Spleen (tissue), 11 donors: ENCODE measurements at regions not wholly inside any gene's neighbourhood (a gene's known extent, or its start where the extent isn't known, plus 50 kb on each side); places are given as distances from the start of the nearest gene placed in this dataset.

ENCODE experiments used
- DNase-seq: peaks from one replicate; pipeline ENCODE4 v3.0.0-alpha.2; 2020
- H3K27ac ChIP-seq, 8 donors: fragments of 200-600 bp; sonication (generic) in 7 of 8; 1 replicate in 4 of 8; 2 replicates in 4 of 8; pipeline versions ENCODE4 v1.5.0 to v1.8.0; 2016 to 2021; ENCODE audit warnings: inconsistent platforms in 4 of 8, mild to moderate bottlenecking in 4 of 8, moderate library complexity in 1 of 8
- H3K27me3 ChIP-seq, 7 donors: fragments of 200-600 bp; sonication (generic) in 6 of 7; replicated peaks in 1 of 7; 1 replicate in 4 of 7; 2 replicates in 3 of 7; pipeline versions ENCODE4 v1.5.0 to v1.8.0; 2016 to 2021; ENCODE audit warnings: inconsistent platforms in 3 of 7, mild to moderate bottlenecking in 1 of 7
- H3K36me3 ChIP-seq, 6 donors: fragments of 200-600 bp; sonication (generic) in 5 of 6; 1 replicate in 4 of 6; 2 replicates in 2 of 6; pipeline versions ENCODE4 v1.5.0 to v1.8.0; 2016 to 2021; ENCODE audit warnings: inconsistent platforms in 2 of 6
- H3K4me1 ChIP-seq, 6 donors: fragments of 200-600 bp; sonication (generic) in 5 of 6; 1 replicate in 3 of 6; 2 replicates in 3 of 6; pipeline versions ENCODE4 v1.5.0 to v1.8.0; 2016 to 2021; ENCODE audit warnings: inconsistent platforms in 3 of 6
- H3K4me3 ChIP-seq, 8 donors: fragments of 200-600 bp; sonication (generic) in 7 of 8; 1 replicate in 4 of 8; 2 replicates in 4 of 8; pipeline versions ENCODE4 v1.5.0 to v1.8.0; 2016 to 2021; ENCODE audit warnings: inconsistent platforms in 4 of 8, mild to moderate bottlenecking in 4 of 8, moderate library complexity in 2 of 8
- H3K9me3 ChIP-seq, 8 donors: fragments of 200-600 bp; sonication (generic) in 7 of 8; 1 replicate in 4 of 8; 2 replicates in 4 of 8; pipeline versions ENCODE4 v1.5.0 to v1.8.0; 2016 to 2021; ENCODE audit warnings: inconsistent platforms in 4 of 8
- POLR2A ChIP-seq, 3 donors: fragments of 450-650 bp; IDR thresholded peaks; one replicate each; pipeline ENCODE4 v1.5.1; 2017; ENCODE audit warnings: antibody characterized with exemption in 3 of 3, mild to moderate bottlenecking in 1 of 3
- POLR2AphosphoS5 ChIP-seq, 3 donors: sonication (generic); formaldehyde crosslinking; IDR thresholded peaks; one replicate each; pipeline ENCODE4 v1.5.1; 2017; ENCODE audit warnings: antibody characterized with exemption in 3 of 3
- WGBS, 5 donors: extraction: QIAGEN DNeasy Blood & Tissue Kit in 3 of 5; methylation state at CpG; one replicate each; pipeline versions ENCODE4 v1.1.5 to v1.1.7; 2013 to 2018; 5-methylcytosine and 5-hydroxymethylcytosine counted together
- intact Hi-C: fragments of 100-400 bp; cut with DNase I; formaldehyde crosslinking; loops from one replicate; pipeline ENCODE4 v1.15.0; 2023; ENCODE audit warnings: low total_unique reads
- TF ChIP-seq, protein P1 (sequence below), 11 experiments: fragments of 200-600 bp in 7 of 11; fragments of 450-650 bp in 4 of 11; sonication (generic) in 4 of 11; IDR thresholded peaks in 8 of 11; conservative IDR thresholded peaks in 3 of 11; 1 replicate in 7 of 11; 2 replicates in 4 of 11; pipeline versions ENCODE4 v1.4.0 to v1.8.0; 2016 to 2021; ENCODE audit warnings: antibody characterized with exemption in 11 of 11, inconsistent platforms in 4 of 11, mild to moderate bottlenecking in 1 of 11
- donor health status: healthy with polysubstance abuse.
- donor health status: DM: no; HTN: no; CAD: no; lungs with moderate emphysema.
- donor health status: DM: no; HTN: no; CAD: no.
- donor health status: Bipolar disorder and iron deficiency.
- donor health status: healthy.
- donor health status: DM: no; HTN: no; CAD: no.
- donor health status: DM: yes; HTN: yes; CAD: no.

DNA sequence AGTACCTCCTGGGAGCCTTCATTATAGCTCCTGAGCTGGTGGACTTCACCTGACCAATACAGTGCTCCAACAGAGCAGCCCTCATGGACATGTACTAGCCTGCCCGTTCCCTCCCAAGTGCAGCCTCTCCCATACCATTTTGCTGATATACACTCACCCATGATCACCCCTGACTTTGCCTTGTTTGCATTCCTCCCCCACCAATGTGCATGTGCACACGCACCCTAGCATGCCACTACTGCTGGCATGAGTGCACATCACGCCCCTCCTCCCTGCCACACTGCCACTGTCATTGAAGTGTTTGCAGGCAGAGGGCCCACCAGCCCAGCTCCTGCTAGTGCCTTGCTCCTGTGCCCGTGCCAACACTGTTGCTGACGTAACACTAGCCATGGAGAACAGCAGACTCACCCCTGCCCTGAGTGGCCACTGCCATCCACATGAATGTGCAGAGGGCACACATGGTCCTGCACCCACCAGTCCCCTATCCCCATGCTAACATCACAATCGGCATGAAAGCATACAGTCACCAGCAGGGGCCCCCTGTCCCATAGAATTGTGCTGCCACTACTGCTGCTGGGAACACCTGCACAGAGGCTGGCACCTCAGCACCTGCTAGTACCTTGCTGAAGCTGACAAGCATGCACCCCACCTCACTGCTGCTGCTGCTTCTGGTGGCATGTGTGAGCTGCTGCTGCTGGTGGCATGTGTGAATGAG lies 110.3 kb downstream of the SINHCAF start:
- Histone ChIP-seq H3K9me3 (no peaks in the 10 kb centered on the region), H3K4me1 (no peaks in the 10 kb centered on the region), H3K27me3 (peaks cover 0 to 39% (median 0%) of the 10 kb centered on the region in 7 donors), H3K36me3 (no peaks in the 10 kb centered on the region), H3K27ac (no peak overlapping the region), H3K4me3 (no peak overlapping the region)
- TF ChIP-seq POLR2A (IDR thresholded peaks at IDR 0.05) = no peak
- TF ChIP-seq POLR2AphosphoS5 (IDR thresholded peaks at IDR 0.05) = no peak
- TF ChIP-seq, protein P1, sequence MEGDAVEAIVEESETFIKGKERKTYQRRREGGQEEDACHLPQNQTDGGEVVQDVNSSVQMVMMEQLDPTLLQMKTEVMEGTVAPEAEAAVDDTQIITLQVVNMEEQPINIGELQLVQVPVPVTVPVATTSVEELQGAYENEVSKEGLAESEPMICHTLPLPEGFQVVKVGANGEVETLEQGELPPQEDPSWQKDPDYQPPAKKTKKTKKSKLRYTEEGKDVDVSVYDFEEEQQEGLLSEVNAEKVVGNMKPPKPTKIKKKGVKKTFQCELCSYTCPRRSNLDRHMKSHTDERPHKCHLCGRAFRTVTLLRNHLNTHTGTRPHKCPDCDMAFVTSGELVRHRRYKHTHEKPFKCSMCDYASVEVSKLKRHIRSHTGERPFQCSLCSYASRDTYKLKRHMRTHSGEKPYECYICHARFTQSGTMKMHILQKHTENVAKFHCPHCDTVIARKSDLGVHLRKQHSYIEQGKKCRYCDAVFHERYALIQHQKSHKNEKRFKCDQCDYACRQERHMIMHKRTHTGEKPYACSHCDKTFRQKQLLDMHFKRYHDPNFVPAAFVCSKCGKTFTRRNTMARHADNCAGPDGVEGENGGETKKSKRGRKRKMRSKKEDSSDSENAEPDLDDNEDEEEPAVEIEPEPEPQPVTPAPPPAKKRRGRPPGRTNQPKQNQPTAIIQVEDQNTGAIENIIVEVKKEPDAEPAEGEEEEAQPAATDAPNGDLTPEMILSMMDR (IDR thresholded peaks at IDR 0.05 in 8 of 11, conservative IDR thresholded peaks at IDR 0.05 in 3 of 11) = no peak
- WGBS, 5 donors = 77 to 89% (median 82%) methylated on average over 4 to 6 of the region's 6 CpGs
- no peak for DNase-seq
- intact Hi-C loops = no loop called here

GRCh38 chr12:31216479-31216878 lies 109.5 kb downstream of the SINHCAF start:
- 69 to 76% (median 75%) methylated on average over 2 of the region's 2 CpGs for WGBS, 5 donors
- no peak overlapping the region for H3K27ac ChIP-seq
- no peaks in the 10 kb centered on the region for H3K4me1 ChIP-seq
- no peaks in the 10 kb centered on the region for H3K36me3 ChIP-seq
- no peaks in the 10 kb centered on the region for H3K9me3 ChIP-seq
- DNase-seq = no peak
- H3K27me3 ChIP-seq = peaks cover 0 to 39% (median 0%) of the 10 kb centered on the region in 7 donors
- H3K4me3 ChIP-seq = no peak overlapping the region
- no peak for TF ChIP-seq POLR2AphosphoS5 (IDR thresholded peaks at IDR 0.05)
- TF ChIP-seq, protein P1 (IDR thresholded peaks at IDR 0.05 in 8 of 11, conservative IDR thresholded peaks at IDR 0.05 in 3 of 11) = no peak
- intact Hi-C loops = no loop called here

DNA sequence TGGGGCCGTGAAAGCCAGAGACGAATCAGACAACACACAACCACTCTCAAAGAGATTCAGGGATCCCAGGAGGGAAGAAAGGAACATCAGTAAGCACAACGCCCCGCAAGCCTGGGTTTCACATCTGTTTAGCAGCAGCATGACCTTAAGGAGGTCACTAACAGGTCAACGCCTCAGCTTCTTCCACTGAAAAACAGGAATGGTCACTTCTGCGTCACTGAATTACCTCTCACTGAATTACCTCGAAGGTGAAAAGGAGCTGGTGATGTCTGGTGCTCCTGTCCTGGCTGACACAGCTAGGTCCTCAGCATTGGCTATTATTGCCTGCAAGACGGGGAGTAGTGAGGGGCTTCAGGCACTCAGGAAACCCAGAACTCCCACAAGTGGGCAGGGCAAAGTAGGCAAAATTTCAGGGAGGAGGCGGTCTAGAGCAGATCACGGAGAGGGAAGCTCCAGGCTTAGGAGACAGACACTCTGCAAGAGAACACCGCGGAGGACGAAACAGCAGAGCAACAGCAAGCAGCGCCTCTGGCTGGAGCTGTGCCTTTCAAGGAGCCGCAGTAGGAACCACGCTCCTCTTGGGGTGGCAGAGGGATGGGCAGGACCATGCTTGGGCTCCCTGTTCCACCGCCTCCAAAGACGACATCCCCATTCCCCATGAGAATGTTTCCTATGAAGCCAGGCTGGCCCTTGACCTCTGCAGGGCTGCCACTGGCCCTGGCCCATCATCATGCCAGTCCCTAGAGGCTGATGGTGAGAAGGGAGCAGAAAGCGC lies 108.4 kb downstream of the SINHCAF start:
- no peak overlapping the region for H3K27ac ChIP-seq
- H3K36me3 ChIP-seq = no peaks in the 10 kb centered on the region
- peaks cover 0 to 39% (median 0%) of the 10 kb centered on the region in 7 donors for H3K27me3 ChIP-seq
- H3K9me3 ChIP-seq = no peaks in the 10 kb centered on the region
- no peak overlapping the region for H3K4me3 ChIP-seq
- WGBS, 5 donors = 67 to 83% (median 72%) methylated on average over 19 of the region's 19 CpGs
- no peak for DNase-seq
- intact Hi-C loops = no loop called here
- no peaks in the 10 kb centered on the region for H3K4me1 ChIP-seq
- TF ChIP-seq, protein P1 (IDR thresholded peaks at IDR 0.05 in 8 of 11, conservative IDR thresholded peaks at IDR 0.05 in 3 of 11) = no peak
- TF ChIP-seq POLR2A (IDR thresholded peaks at IDR 0.05) (no peak), POLR2AphosphoS5 (IDR thresholded peaks at IDR 0.05) (no peak)
